ENCODE measurements at regions not wholly inside any gene's neighbourhood (a gene's known extent, or its start where the extent isn't known, plus 50 kb on each side); places are given as distances from the start of the nearest gene placed in this dataset.

DNA sequence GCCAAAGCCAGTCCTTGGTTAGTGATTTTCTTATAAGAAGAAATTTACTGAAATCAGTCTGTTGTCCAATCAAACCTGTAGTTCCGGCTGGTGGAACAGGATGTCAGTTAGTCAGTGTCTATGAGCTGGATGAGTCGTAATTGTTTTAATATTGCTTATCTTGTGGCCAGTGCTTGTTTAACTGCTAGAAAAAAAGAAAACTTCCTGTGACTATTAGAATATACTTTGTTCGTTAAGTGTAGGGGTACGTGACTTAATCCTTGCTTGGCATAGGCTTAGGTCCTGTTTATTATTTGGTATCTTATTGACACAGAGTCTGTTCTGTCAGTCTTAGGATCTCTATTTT is 1484.8 kb upstream of the MIR17HG start:
- TF ChIP-seq, protein P1, sequence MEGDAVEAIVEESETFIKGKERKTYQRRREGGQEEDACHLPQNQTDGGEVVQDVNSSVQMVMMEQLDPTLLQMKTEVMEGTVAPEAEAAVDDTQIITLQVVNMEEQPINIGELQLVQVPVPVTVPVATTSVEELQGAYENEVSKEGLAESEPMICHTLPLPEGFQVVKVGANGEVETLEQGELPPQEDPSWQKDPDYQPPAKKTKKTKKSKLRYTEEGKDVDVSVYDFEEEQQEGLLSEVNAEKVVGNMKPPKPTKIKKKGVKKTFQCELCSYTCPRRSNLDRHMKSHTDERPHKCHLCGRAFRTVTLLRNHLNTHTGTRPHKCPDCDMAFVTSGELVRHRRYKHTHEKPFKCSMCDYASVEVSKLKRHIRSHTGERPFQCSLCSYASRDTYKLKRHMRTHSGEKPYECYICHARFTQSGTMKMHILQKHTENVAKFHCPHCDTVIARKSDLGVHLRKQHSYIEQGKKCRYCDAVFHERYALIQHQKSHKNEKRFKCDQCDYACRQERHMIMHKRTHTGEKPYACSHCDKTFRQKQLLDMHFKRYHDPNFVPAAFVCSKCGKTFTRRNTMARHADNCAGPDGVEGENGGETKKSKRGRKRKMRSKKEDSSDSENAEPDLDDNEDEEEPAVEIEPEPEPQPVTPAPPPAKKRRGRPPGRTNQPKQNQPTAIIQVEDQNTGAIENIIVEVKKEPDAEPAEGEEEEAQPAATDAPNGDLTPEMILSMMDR (IDR thresholded peaks at IDR 0.05), result no peak
- TF ChIP-seq POLR2A (IDR thresholded peaks at IDR 0.05) (no peak), POLR2AphosphoS5 (IDR thresholded peaks at IDR 0.05; ENCODE audit: insufficient read depth in 1 of 2, low read depth in 1 of 2) (no peak)

Data from vagina (tissue), 2 donors.